ENCODE measurements at regions not wholly inside any gene's neighbourhood (a gene's known extent, or its start where the extent isn't known, plus 50 kb on each side); places are given as distances from the start of the nearest gene placed in this dataset.
A peak's percentile ranks its signal among the peaks of the same experiment; 100 is the strongest.

DNA sequence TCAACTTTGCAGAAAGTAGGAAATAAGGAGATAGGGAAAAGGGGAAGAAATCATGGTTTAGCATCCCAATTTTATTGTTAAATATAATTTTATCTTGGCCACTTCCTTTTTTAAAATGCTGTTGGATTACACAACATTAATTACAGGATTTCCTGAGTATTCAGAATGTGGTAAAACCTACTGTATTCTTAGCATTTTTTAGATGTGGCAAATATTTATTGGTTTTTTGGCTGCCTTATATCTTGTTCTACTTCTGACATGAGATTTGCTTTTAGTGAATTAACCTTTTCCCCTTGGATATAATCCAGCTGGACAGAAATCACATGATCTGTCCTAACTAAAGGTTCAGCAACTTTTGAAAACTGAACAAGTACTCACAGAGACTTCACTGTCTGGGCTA, 104.9 kb downstream of the PTGS2 start:
- TF ChIP-seq GATA2 (IDR thresholded peaks at IDR 0.05; ENCODE audit: insufficient read depth, insufficient read length, low read depth, low read length) = peak; percentile 56
- TF ChIP-seq, protein P1, sequence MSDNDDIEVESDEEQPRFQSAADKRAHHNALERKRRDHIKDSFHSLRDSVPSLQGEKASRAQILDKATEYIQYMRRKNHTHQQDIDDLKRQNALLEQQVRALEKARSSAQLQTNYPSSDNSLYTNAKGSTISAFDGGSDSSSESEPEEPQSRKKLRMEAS (IDR thresholded peaks at IDR 0.05; ENCODE audit: insufficient read depth, insufficient read length) = no peak
- TF ChIP-seq, protein P2, sequence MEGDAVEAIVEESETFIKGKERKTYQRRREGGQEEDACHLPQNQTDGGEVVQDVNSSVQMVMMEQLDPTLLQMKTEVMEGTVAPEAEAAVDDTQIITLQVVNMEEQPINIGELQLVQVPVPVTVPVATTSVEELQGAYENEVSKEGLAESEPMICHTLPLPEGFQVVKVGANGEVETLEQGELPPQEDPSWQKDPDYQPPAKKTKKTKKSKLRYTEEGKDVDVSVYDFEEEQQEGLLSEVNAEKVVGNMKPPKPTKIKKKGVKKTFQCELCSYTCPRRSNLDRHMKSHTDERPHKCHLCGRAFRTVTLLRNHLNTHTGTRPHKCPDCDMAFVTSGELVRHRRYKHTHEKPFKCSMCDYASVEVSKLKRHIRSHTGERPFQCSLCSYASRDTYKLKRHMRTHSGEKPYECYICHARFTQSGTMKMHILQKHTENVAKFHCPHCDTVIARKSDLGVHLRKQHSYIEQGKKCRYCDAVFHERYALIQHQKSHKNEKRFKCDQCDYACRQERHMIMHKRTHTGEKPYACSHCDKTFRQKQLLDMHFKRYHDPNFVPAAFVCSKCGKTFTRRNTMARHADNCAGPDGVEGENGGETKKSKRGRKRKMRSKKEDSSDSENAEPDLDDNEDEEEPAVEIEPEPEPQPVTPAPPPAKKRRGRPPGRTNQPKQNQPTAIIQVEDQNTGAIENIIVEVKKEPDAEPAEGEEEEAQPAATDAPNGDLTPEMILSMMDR (IDR thresholded peaks at IDR 0.05; ENCODE audit: extremely low read depth in 1 of 2, insufficient read depth in 1 of 2, low read depth in 1 of 2, low read length in 2 of 2) = no peak
- no peak for TF ChIP-seq EZH2 (IDR thresholded peaks at IDR 0.05; ENCODE audit: borderline replicate concordance, low read depth, low read length, severe bottlenecking)
- no peaks in the 10 kb centered on the region for H3K9me3 ChIP-seq (replicated peaks; ENCODE audit: control insufficient read depth, insufficient read depth, low read length)
- no peaks in the 10 kb centered on the region for H3K79me2 ChIP-seq (ENCODE audit: control insufficient read depth, insufficient read depth, low read length)
- intact Hi-C loops (cut with micrococcal nuclease) = loop anchor here (1.0 to 2.0 kb wide), 4 partner anchors 41 to 171 kb away; no protein-coding TSS in a partner anchor
- H4K20me1 ChIP-seq (replicated peaks; ENCODE audit: control insufficient read depth, extremely low read depth, insufficient read depth, low read length) = no peaks in the 10 kb centered on the region
- H3K9ac ChIP-seq (replicated peaks; ENCODE audit: extremely low read depth, insufficient read depth, low read length) = no peak overlapping the region
- FAIRE-seq = peak; percentile 90
- no TSS peak for BruUV-seq (replicated peaks)
- peak; percentile 79 for DNase-seq (ENCODE audit: low read depth, low spot score)
- dilution Hi-C loops (cut with MboI; ENCODE audit: extremely low pct_ligation_motif_present, low sequenced_read_pairs) = no loop called here
- ChIA-PET CTCF (no interaction called here), POLR2A (no interaction called here)
- H3K27ac ChIP-seq (ENCODE audit: insufficient read depth, low read depth, low read length) = peak overlapping the region; percentile 45
- H3K4me2 ChIP-seq (ENCODE audit: insufficient read depth, low read length) = peak overlapping the region; percentile 77
- H3K4me3 ChIP-seq (replicated peaks in 1 of 3; ENCODE audit: insufficient read depth in 1 of 3, low read depth in 1 of 3, low read length in 3 of 3) = no peak overlapping the region
- no peaks in the 10 kb centered on the region for H3K36me3 ChIP-seq (ENCODE audit: control insufficient read depth in 2 of 2, extremely low read depth in 1 of 2, insufficient read depth in 2 of 2, low read length in 2 of 2)
- peak overlapping the region; percentile 19 for H2AFZ ChIP-seq (ENCODE audit: low read depth, low read length)
- peaks cover 21% of the 10 kb centered on the region for H3K4me1 ChIP-seq (ENCODE audit: control insufficient read depth, extremely low read depth, insufficient read depth, low read length)
- no peaks in the 10 kb centered on the region for H3K27me3 ChIP-seq (ENCODE audit: control insufficient read depth in 2 of 2, insufficient read depth in 2 of 2, low read length in 2 of 2)
- no peaks in the 10 kb centered on the region for H3K9me1 ChIP-seq (replicated peaks; ENCODE audit: control insufficient read depth, extremely low read depth, insufficient read depth, low read length)

DNA sequence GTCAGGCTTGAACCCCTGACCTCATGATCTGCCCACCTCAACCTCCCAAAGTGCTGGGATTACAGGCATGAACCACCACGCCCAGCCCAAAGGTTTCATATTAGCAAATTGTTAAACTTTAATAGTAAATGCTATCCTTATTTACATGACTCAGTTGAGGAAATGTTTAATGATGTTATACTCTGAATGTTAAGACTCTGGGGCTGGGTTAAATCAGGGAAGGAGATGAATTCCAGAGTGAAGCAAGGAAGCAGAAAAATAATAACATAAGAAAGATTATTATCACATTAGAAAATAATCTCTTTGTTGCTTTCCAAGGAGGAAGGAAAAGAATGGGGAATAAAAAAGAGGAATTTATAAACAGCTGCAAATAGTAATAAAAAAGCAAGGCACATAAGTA, 105.3 kb downstream of the PTGS2 start:
- Histone ChIP-seq H3K9me1 (replicated peaks; ENCODE audit: control insufficient read depth, extremely low read depth, insufficient read depth, low read length) (no peaks in the 10 kb centered on the region), H3K36me3 (ENCODE audit: control insufficient read depth in 2 of 2, extremely low read depth in 1 of 2, insufficient read depth in 2 of 2, low read length in 2 of 2) (no peaks in the 10 kb centered on the region), H4K20me1 (replicated peaks; ENCODE audit: control insufficient read depth, extremely low read depth, insufficient read depth, low read length) (no peaks in the 10 kb centered on the region), H3K79me2 (ENCODE audit: control insufficient read depth, insufficient read depth, low read length) (no peaks in the 10 kb centered on the region), H3K4me1 (ENCODE audit: control insufficient read depth, extremely low read depth, insufficient read depth, low read length) (peaks cover 21% of the 10 kb centered on the region), H3K27ac (ENCODE audit: insufficient read depth, low read depth, low read length) (peak overlapping the region; percentile 32), H3K27me3 (ENCODE audit: control insufficient read depth in 2 of 2, insufficient read depth in 2 of 2, low read length in 2 of 2) (no peaks in the 10 kb centered on the region), H3K4me3 (replicated peaks in 1 of 3; ENCODE audit: insufficient read depth in 1 of 3, low read depth in 1 of 3, low read length in 3 of 3) (no peak overlapping the region), H3K9ac (replicated peaks; ENCODE audit: extremely low read depth, insufficient read depth, low read length) (no peak overlapping the region), H3K9me3 (replicated peaks; ENCODE audit: control insufficient read depth, insufficient read depth, low read length) (no peaks in the 10 kb centered on the region), H3K4me2 (ENCODE audit: insufficient read depth, low read length) (peak overlapping the region; percentile 77), H2AFZ (ENCODE audit: low read depth, low read length) (no peak overlapping the region)
- BruUV-seq (replicated peaks) = no TSS peak
- FAIRE-seq = no peak
- intact Hi-C loops (cut with micrococcal nuclease) (loop anchor here (1.0 to 2.0 kb wide), 4 partner anchors 40 to 170 kb away; no protein-coding TSS in a partner anchor), dilution Hi-C loops (cut with MboI; ENCODE audit: extremely low pct_ligation_motif_present, low sequenced_read_pairs) (no loop called here)
- peak; percentile 57 for DNase-seq (ENCODE audit: low read depth, low spot score)
- CTCF ChIA-PET = no interaction called here
- TF ChIP-seq MYC (IDR thresholded peaks at IDR 0.05; ENCODE audit: low read depth, low read length) (no peak), POLR2A (IDR thresholded peaks at IDR 0.05; ENCODE audit: low read depth, low read length) (no peak), FOS (IDR thresholded peaks at IDR 0.05; ENCODE audit: borderline replicate concordance, insufficient read depth, low read length) (no peak), JUN (IDR thresholded peaks at IDR 0.05; ENCODE audit: borderline replicate concordance, insufficient read depth, insufficient read length, low read depth) (no peak), POLR2AphosphoS5 (IDR thresholded peaks at IDR 0.05; ENCODE audit: insufficient read depth, low read depth, low read length) (no peak), GATA2 (IDR thresholded peaks at IDR 0.05; ENCODE audit: insufficient read depth, insufficient read length, low read depth, low read length) (no peak), EZH2 (IDR thresholded peaks at IDR 0.05; ENCODE audit: borderline replicate concordance, low read depth, low read length, severe bottlenecking) (no peak)
- TF ChIP-seq, protein P2 (IDR thresholded peaks at IDR 0.05; ENCODE audit: extremely low read depth in 1 of 2, insufficient read depth in 1 of 2, low read depth in 1 of 2, low read length in 2 of 2) = no peak
- TF ChIP-seq, protein P1 (IDR thresholded peaks at IDR 0.05; ENCODE audit: insufficient read depth, insufficient read length) = no peak
- POLR2A ChIA-PET = no interaction called here
